CD4-positive, alpha-beta T cell (primary cell): ENCODE measurements at regions not wholly inside any gene's neighbourhood (a gene's known extent, or its start where the extent isn't known, plus 50 kb on each side); places are given as distances from the start of the nearest gene placed in this dataset.

Experiments used
- ATAC-seq: fragments of 200-7000 bp; cut with Tn5 transposase; one replicate; pipeline ENCODE4 v1.10.0; 2022; ENCODE audit warnings: mild to moderate bottlenecking; ENCODE audit not compliant: poor library complexity
- CTCF ChIA-PET: fragments of 350-600 bp; sonication (Branson Sonifier 250); formaldehyde crosslinking; loops from one replicate; lab custom pipeline; 2021; ENCODE audit warnings: antibody characterized with exemption, inconsistent platforms; lab: Charles Lee
- POLR2A ChIA-PET: fragments of 350-600 bp; sonication (Branson Sonifier 250); formaldehyde crosslinking; loops from one replicate; lab custom pipeline; 2021; ENCODE audit warnings: antibody characterized with exemption, inconsistent platforms; lab: Charles Lee
- DNase-seq, 14 experiments: peaks; one replicate each; pipeline ENCODE4 v3.0.0-alpha.2; 2013 to 2020; ENCODE audit warnings: mixed read lengths in 2 of 14
- H3K27ac ChIP-seq, 2 donors: one replicate each; pipeline versions ENCODE4 v1.5.1 to v1.7.0; 2013; ENCODE audit warnings: low read length in 2 of 2, low read depth in 1 of 2, mild to moderate bottlenecking in 1 of 2
- H3K27me3 ChIP-seq, 2 experiments: 1 replicate in 1 of 2; 2 replicates in 1 of 2; pipeline versions ENCODE4 v1.6.1 to v1.7.0; 2013; ENCODE audit warnings: low read length in 2 of 2, control low read depth in 1 of 2, mild to moderate bottlenecking in 1 of 2, moderate library complexity in 1 of 2; ENCODE audit not compliant: insufficient read depth in 2 of 2, control insufficient read depth in 1 of 2
- H3K36me3 ChIP-seq: one replicate; pipeline ENCODE4 v1.6.1; 2013; ENCODE audit warnings: low read length, control low read depth; ENCODE audit not compliant: insufficient read depth
- H3K4me1 ChIP-seq: one replicate; pipeline ENCODE4 v1.6.1; 2013; ENCODE audit warnings: low read length, control low read depth; ENCODE audit not compliant: insufficient read depth
- H3K4me3 ChIP-seq: one replicate; pipeline ENCODE4 v1.5.1; 2013; ENCODE audit warnings: mild to moderate bottlenecking, low read length, moderate library complexity
- H3K9me3 ChIP-seq, 2 experiments: 1 replicate in 1 of 2; 2 replicates in 1 of 2; pipeline versions ENCODE4 v1.6.1 to v1.7.0; 2013; ENCODE audit warnings: low read length in 2 of 2, mild to moderate bottlenecking in 2 of 2, control low read depth in 1 of 2, moderate library complexity in 1 of 2; ENCODE audit not compliant: control insufficient read depth in 1 of 2, insufficient read depth in 1 of 2
- H3K27ac Mint-ChIP-seq: one replicate; pipeline ENCODE4 v1.8.0; 2020; ENCODE audit warnings: mixed read lengths
- H3K27me3 Mint-ChIP-seq: one replicate; pipeline ENCODE4 v1.8.0; 2021; ENCODE audit warnings: mixed read lengths
- H3K36me3 Mint-ChIP-seq: one replicate; pipeline ENCODE4 v1.8.0; 2021; ENCODE audit warnings: low read depth, mixed read lengths
- H3K4me1 Mint-ChIP-seq: one replicate; pipeline ENCODE4 v1.8.0; 2021; ENCODE audit warnings: low read depth, mixed read lengths
- H3K4me3 Mint-ChIP-seq: one replicate; pipeline ENCODE4 v1.8.0; 2020; ENCODE audit warnings: mild to moderate bottlenecking, mixed read lengths
- H3K9me3 Mint-ChIP-seq: one replicate; pipeline ENCODE4 v1.8.0; 2020; ENCODE audit warnings: mixed read lengths
- CTCF ChIP-seq: fragments of 200-600 bp; IDR thresholded peaks from one replicate; pipeline ENCODE4 v1.8.0; 2022; ENCODE audit warnings: antibody characterized with exemption, mild to moderate bottlenecking
- intact Hi-C, 2 experiments: fragments of 100-400 bp; cut with DNase I in 1 of 2; cut with micrococcal nuclease in 1 of 2; formaldehyde crosslinking; loops; one replicate each; pipeline versions ENCODE4 v1.15.1 to v1.9.0; 2023 to 2025; cut with DNase I, micrococcal nuclease

GRCh38 chrX:36683507-36683906 lies 324.7 kb upstream of the FAM47C start:
- no peak for DNase-seq
- Histone ChIP-seq H3K27me3 (no peaks in the 10 kb centered on the region), H3K27ac (no peak overlapping the region), H3K36me3 (no peaks in the 10 kb centered on the region), H3K4me1 (no peaks in the 10 kb centered on the region), H3K4me3 (no peak overlapping the region), H3K9me3 (no peaks in the 10 kb centered on the region)
- Mint-ChIP-seq H3K27ac (no peak overlapping the region), H3K4me3 (no peak overlapping the region), H3K4me1 (no peaks in the 10 kb centered on the region), H3K36me3 (no peaks in the 10 kb centered on the region), H3K27me3 (no peaks in the 10 kb centered on the region), H3K9me3 (no peaks in the 10 kb centered on the region)
- ATAC-seq = no peak
- TF ChIP-seq CTCF = no peak
- ChIA-PET POLR2A (no interaction called here), CTCF (no interaction called here)
- intact Hi-C loops = no loop called here

- no peak overlapping the region for H3K4me3 ChIP-seq
- H3K36me3 Mint-ChIP-seq = no peaks in the 10 kb centered on the region
- H3K27ac ChIP-seq = no peak overlapping the region
- DNase-seq = no peak
- no peak overlapping the region for H3K27ac Mint-ChIP-seq
- no peak for ATAC-seq
- intact Hi-C loops = no loop called here
- ChIA-PET POLR2A (no interaction called here), CTCF (no interaction called here)
- no peak overlapping the region for H3K4me3 Mint-ChIP-seq
- H3K9me3 Mint-ChIP-seq = no peaks in the 10 kb centered on the region
- H3K4me1 Mint-ChIP-seq = no peaks in the 10 kb centered on the region
- no peaks in the 10 kb centered on the region for H3K27me3 Mint-ChIP-seq
- H3K4me1 ChIP-seq = no peaks in the 10 kb centered on the region
- H3K9me3 ChIP-seq = no peaks in the 10 kb centered on the region
- no peak for TF ChIP-seq CTCF
- no peaks in the 10 kb centered on the region for H3K36me3 ChIP-seq
- no peaks in the 10 kb centered on the region for H3K27me3 ChIP-seq
Measured at GRCh38 chrX:36684053-36684452, 324.1 kb upstream of the FAM47C start.

GRCh38 chrX:36721990-36722389 lies 286.2 kb upstream of the FAM47C start:
- Histone ChIP-seq H3K9me3 (no peaks in the 10 kb centered on the region), H3K36me3 (no peaks in the 10 kb centered on the region), H3K27ac (no peak overlapping the region), H3K4me3 (no peak overlapping the region), H3K4me1 (no peaks in the 10 kb centered on the region), H3K27me3 (no peaks in the 10 kb centered on the region)
- no peaks in the 10 kb centered on the region for H3K36me3 Mint-ChIP-seq
- no peaks in the 10 kb centered on the region for H3K27me3 Mint-ChIP-seq
- ChIA-PET CTCF (no interaction called here), POLR2A (no interaction called here)
- intact Hi-C loops = no loop called here
- no peak for TF ChIP-seq CTCF
- no peaks in the 10 kb centered on the region for H3K4me1 Mint-ChIP-seq
- no peaks in the 10 kb centered on the region for H3K9me3 Mint-ChIP-seq
- DNase-seq (no peak), ATAC-seq (no peak)
- H3K27ac Mint-ChIP-seq = no peak overlapping the region
- H3K4me3 Mint-ChIP-seq = no peak overlapping the region
